Hematopoietic multipotent progenitor cell treated with erythropoietin and hydrocortisone succinate and interleukin-3 and kit ligand, for 15 days (in vitro differentiated cells): ENCODE measurements at regions not wholly inside any gene's neighbourhood (a gene's known extent, or its start where the extent isn't known, plus 50 kb on each side); places are given as distances from the start of the nearest gene placed in this dataset.
"Not testable (repeated sequence)": the region's sequence is repeated elsewhere in the genome, so short reads cannot be mapped to it uniquely, and the experiment has no call there.

ENCODE experiments used
- DNase-seq: peaks from one replicate; pipeline ENCODE4 v3.0.0-alpha.2; 2015; ENCODE audit warnings: low spot score

DNA sequence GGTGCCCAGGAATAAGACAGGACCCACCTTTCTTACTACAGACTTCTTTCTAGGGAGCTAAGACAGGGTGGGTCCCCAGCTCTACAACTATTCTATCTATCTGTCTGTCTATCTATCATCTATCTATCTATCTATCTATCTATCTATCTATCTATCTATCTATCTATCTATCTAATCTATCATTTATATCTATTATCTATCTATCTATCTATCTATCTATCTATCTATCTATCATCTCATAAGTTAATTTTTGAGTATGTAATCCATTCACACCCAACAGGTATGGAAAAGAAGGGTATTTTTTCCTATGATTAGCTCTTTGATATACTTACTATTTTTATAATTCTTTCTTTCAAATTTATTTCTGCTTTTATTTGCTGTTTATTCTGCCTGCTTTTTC, 55.9 kb downstream of the BAMBI start:
- no peak for DNase-seq

GRCh38 chr10:28733647-28734046, 56.3 kb downstream of the BAMBI start:
- DNase-seq: no peak

- DNase-seq: no peak
Observed at GRCh38 chr10:28734938-28735759, 57.8 kb downstream of the BAMBI start.

GRCh38 chr10:28737096-28737495, 59.8 kb downstream of the BAMBI start:
- no peak for DNase-seq

DNA sequence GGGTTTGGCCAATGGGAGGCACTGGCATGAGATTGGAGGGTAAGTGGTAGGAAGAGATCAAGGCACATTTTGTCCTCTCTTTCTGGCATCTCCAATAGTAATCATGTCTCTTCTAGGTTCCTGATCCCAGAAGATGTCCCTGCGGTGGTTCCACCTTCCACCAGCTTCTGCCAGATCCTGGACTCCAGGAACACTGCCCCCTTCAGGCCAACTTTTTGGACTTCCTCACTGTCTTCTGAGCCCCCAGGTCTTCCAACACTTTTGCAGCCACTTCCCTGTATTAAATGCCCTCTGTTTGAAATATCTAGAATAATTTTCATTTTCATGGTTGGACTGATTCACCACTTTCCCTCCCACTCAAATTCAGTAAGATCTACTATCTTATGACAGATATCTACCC, 60.9 kb downstream of the BAMBI start:
- no peak for DNase-seq

DNA sequence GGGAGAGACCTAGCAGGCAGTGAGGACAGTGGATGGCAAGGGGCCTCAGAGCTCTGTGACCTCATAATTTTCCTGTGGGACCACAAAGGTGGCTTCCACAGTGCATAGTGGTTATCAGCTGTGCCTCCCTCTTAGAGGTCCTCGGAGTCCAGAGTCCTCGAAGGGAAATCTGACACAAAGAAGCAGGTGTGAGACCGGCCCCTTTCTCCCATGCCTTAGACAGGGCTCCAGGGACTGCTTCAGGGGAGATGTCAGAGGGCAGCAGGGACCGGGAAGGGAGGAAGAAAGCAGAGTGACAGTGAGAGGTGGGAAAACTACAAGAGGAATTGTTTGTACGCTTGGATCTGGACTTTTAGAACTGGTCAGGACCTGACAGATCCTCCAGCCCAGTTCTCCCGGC, 66.3 kb downstream of the BAMBI start:
- no peak for DNase-seq

GRCh38 chr10:28744069-28744768, 66.9 kb downstream of the BAMBI start:
- DNase-seq: no peak

- no peak for DNase-seq
Observed at GRCh38 chr10:28754930-28755718, 77.8 kb downstream of the BAMBI start.

GRCh38 chr10:28761084-28761846, 83.9 kb downstream of the BAMBI start:
- no peak for DNase-seq

GRCh38 chr10:28763471-28764170, 86.3 kb downstream of the BAMBI start:
- no peak for DNase-seq

GRCh38 chr10:28765641-28766040, 88.3 kb downstream of the BAMBI start:
- no peak for DNase-seq

- no peak for DNase-seq
Observed at GRCh38 chr10:28768227-28768626, 90.9 kb downstream of the BAMBI start.

GRCh38 chr10:28769091-28769604, 91.8 kb downstream of the BAMBI start:
- no peak for DNase-seq

- not testable (repeated sequence) for DNase-seq
Observed at GRCh38 chr10:28771580-28772090, 94.3 kb downstream of the BAMBI start.

DNA sequence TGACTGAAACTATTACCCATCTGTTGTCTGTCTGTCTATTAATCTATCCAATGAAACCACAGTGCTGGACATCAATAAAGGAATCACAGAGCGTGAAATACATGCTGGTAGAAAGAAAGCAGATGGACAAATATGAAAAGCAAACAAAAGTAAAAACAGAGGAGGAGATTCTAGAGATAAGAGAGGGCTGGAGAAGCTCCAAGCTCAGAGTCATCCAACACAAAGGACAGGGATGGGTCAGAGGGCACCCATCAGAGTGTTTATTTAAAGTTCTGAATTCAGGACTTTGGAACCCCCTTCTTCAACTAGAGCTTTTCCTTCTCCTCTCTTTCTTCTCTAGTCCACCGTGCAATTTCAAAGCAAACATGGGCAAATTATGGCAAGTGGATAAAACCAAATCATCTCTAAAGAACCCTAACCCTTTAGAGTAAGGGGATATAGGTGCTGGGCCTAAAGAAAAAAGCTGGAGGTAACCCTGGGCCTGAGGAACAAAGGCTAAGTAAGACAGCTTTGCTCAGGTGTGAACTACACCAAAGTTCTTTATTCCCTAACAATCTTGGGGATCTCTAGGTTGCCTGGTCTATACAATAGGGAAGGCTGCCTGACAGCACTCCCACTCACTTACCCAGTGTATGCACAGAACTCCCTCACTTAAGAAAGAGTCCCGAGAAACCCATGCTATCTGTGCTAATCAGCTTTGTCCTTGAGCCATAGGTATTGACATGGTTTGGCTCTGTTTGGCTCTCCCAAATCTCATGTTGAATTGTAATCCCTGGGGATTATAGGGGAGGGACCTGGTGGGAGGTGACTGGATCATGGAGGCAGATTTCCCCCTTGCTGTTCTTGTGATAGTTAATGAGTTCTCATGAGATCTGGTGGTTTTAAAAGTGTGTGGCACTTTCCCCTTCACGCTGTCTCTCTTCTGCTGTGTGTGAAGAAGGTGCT, 97.0 kb downstream of the BAMBI start:
- no peak for DNase-seq

DNA sequence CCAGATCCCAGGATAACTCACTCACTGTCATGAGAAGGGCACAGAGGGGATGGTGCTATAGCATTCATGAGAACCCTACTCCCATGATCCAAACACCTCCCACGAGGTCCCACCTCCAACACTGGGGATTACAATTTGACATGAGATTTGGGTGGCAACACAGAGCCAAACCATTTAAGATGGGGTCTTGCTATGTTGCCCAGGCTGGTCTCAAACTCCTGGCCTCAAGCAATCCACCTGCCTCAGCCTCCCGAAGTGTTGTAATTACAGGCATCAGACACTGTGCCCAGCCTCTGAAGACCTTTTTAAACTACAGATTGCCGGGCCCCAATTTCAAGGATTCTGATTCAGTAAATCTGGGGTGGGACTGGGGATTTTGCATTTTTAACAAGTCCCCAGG, 98.5 kb downstream of the BAMBI start:
- no peak for DNase-seq

GRCh38 chr10:28776519-28776918, 99.2 kb downstream of the BAMBI start:
- no peak for DNase-seq

DNA sequence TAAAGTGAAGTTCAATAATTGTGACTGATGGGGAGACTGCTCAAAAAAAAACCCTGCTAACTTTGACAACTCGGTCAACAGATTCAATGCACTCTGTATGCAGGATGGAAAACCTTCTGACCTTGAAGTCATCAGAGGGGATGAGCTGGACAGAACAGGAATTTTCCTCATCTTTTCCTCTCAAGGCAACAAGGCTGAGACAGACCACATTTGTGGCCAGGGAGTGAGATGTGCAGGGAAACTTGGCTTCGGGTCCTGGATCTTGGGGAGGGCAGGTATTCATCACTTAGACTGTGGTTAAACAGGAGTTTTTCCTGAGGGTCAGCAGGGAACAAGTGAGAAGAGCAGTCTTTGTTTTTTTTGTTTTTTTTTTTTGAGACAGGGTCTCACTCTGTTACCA, 100.6 kb downstream of the BAMBI start:
- no peak for DNase-seq

- DNase-seq: no peak
Observed at GRCh38 chr10:28778524-28778923, 101.2 kb downstream of the BAMBI start.

DNA sequence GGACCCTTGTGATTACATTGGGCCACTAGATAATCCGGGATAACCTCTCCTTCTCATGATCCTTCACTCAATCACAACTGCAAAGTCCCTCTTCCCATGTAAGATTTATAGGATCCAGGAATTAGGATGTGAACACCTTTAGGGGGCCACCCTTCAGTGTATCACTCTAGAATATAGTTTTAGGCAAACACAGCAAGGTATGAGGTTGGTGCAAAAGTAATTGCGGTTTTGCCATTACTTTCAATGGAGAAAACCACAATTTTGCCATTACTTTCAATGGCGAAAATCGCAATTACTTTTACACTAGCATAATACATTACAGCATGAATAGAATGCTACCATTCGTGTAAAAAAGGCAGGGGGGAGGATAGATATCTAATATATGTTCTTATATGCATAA, 104.0 kb downstream of the BAMBI start:
- DNase-seq: no peak
